ENCODE measurements at regions not wholly inside any gene's neighbourhood (a gene's known extent, or its start where the extent isn't known, plus 50 kb on each side); places are given as distances from the start of the nearest gene placed in this dataset.

DNA sequence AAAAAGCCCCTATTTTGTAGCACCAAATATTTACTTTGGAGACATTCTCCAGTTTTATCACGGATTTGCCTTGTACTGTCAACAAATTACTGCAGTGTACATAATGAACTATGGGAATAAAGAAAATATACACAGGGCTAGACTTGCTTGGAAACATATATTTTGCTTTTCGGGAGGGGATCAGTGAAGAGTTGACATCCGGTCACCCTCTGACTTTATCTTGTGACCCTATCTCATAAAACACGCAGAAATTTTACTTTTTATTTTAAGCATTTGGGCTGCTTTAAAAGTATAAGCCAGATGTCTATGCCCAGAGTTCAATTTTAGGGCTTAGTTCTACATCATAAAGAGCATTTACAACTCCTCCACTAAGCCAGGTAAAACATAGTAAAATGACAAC lies 630.7 kb downstream of the TOX3 start:
- Mint-ChIP-seq H3K27me3 (ENCODE audit: low read depth, poor library complexity) (peaks cover 4% of the 10 kb centered on the region), H3K36me3 (ENCODE audit: low read depth) (no peaks in the 10 kb centered on the region), H3K4me3 (no peak overlapping the region), H3K4me1 (peaks cover 15% of the 10 kb centered on the region), H3K9me3 (peaks cover 6% of the 10 kb centered on the region), H3K27ac (no peak overlapping the region)
- DNase-seq, result no peak
- TF ChIP-seq, protein P1, sequence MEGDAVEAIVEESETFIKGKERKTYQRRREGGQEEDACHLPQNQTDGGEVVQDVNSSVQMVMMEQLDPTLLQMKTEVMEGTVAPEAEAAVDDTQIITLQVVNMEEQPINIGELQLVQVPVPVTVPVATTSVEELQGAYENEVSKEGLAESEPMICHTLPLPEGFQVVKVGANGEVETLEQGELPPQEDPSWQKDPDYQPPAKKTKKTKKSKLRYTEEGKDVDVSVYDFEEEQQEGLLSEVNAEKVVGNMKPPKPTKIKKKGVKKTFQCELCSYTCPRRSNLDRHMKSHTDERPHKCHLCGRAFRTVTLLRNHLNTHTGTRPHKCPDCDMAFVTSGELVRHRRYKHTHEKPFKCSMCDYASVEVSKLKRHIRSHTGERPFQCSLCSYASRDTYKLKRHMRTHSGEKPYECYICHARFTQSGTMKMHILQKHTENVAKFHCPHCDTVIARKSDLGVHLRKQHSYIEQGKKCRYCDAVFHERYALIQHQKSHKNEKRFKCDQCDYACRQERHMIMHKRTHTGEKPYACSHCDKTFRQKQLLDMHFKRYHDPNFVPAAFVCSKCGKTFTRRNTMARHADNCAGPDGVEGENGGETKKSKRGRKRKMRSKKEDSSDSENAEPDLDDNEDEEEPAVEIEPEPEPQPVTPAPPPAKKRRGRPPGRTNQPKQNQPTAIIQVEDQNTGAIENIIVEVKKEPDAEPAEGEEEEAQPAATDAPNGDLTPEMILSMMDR (IDR thresholded peaks at IDR 0.05), result no peak

DNA sequence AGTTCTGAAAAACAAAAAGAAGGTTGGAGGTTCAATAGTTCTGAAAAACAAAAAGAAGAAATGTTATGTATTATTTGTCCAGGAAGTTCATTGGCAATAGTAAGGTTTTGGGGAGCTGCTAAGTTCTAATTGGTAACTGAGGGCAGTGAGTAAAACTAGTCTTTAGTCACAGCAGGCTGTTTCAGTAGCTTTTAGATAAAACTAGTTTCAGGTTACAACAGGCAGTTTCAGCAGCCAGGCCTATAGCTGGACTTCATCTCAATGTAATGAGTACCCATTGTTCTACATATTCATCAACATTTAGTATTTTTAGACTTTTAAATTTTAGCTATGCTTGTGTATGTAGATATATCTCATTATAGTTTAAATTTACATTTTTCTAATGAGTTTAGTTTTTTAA lies 639.3 kb downstream of the TOX3 start:
- Mint-ChIP-seq H3K36me3 (ENCODE audit: low read depth) (peaks cover 10% of the 10 kb centered on the region), H3K9me3 (peaks cover 27% of the 10 kb centered on the region), H3K4me3 (no peak overlapping the region), H3K27ac (no peak overlapping the region), H3K4me1 (no peaks in the 10 kb centered on the region), H3K27me3 (ENCODE audit: low read depth, poor library complexity) (no peaks in the 10 kb centered on the region)
- TF ChIP-seq, protein P1 (IDR thresholded peaks at IDR 0.05), result no peak
- DNase-seq, result no peak

DNA sequence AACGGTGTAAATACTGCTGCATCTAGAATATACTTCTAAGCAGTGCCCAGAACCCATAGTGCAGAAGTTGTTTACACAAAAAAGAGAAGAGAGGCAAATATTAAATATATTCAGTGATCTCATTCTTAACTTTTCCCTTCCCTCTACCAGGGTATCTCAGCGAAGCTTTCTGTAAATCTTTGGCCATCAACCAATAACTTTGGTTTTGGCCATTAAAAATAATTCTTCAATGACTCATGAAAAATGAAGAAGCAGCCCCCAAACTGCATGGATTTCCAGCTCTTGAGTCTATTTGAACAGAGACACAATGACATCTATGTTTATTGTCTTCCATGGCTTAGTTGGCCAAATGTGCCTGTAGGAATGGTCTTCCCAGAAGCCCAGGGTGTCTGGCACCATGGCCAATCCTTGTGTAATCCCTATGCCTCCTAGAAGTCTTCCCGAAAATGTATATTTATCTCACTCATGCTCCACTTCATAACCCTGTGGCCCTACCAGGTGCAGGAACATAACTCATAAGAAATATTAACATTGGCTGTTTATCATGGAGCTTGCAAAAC lies 646.6 kb downstream of the TOX3 start:
- TF ChIP-seq, protein P1 (IDR thresholded peaks at IDR 0.05), result no peak
- Mint-ChIP-seq H3K4me3 (no peak overlapping the region), H3K36me3 (ENCODE audit: low read depth) (no peaks in the 10 kb centered on the region), H3K4me1 (peaks cover 5% of the 10 kb centered on the region), H3K27me3 (ENCODE audit: low read depth, poor library complexity) (no peaks in the 10 kb centered on the region), H3K9me3 (peaks cover 14% of the 10 kb centered on the region), H3K27ac (no peak overlapping the region)
- DNase-seq, result no peak

DNA sequence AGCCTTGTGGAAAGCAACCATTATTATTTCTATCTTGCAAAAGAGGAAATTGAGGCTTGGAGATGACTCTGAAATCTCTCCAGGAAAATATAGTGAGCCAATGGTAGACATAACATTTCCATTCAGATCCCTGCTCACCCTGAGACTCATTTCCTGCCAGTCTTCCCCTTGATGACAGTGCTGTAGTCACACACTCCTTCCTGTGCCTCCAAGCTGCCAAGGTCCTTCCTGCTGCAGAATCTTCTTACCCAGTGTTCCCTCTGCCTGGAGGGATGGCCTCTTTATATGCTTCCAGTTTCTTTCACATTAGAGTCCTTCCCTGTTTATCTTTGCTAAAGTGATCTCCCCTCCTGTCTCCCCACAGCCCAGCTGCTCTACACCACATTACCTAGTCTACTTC lies 648.1 kb downstream of the TOX3 start:
- DNase-seq, result no peak
- Mint-ChIP-seq H3K27ac (no peak overlapping the region), H3K9me3 (peaks cover 14% of the 10 kb centered on the region), H3K4me3 (no peak overlapping the region), H3K36me3 (ENCODE audit: low read depth) (no peaks in the 10 kb centered on the region), H3K27me3 (ENCODE audit: low read depth, poor library complexity) (no peaks in the 10 kb centered on the region), H3K4me1 (peaks cover 5% of the 10 kb centered on the region)
- TF ChIP-seq, protein P1 (IDR thresholded peaks at IDR 0.05), result no peak

DNA sequence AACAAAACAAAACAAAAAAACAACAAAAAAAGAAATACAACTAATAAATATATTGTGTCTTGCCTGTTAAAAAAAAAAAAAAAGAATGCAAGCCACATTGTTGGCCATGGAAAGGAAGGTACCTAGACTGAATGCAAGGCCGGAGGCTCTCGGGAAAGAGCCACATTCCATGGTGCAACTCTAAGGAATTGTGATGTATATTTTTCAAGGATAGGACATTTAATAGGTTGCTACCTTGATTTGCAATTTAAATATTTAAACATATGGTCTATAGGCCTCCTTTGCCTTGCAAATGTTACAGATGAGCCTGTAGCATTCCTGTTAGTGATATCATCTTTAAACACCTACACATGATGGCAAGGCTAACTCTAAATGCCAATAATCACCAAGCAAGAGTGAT lies 650.9 kb downstream of the TOX3 start:
- peaks cover 7% of the 10 kb centered on the region for H3K9me3 Mint-ChIP-seq
- H3K4me3 Mint-ChIP-seq, result no peak overlapping the region

More for the DNA sequence above, 650.9 kb downstream of the TOX3 start:
- Mint-ChIP-seq H3K27me3 (ENCODE audit: low read depth, poor library complexity) (peaks cover 4% of the 10 kb centered on the region), H3K36me3 (ENCODE audit: low read depth) (peaks cover 5% of the 10 kb centered on the region), H3K4me1 (peaks cover 5% of the 10 kb centered on the region), H3K27ac (no peak overlapping the region)
- TF ChIP-seq, protein P1 (IDR thresholded peaks at IDR 0.05), result no peak
- DNase-seq, result no peak
